ENCODE measurements at regions not wholly inside any gene's neighbourhood (a gene's known extent, or its start where the extent isn't known, plus 50 kb on each side); places are given as distances from the start of the nearest gene placed in this dataset.
"Not testable (repeated sequence)": the region's sequence is repeated elsewhere in the genome, so short reads cannot be mapped to it uniquely, and the experiment has no call there.

GRCh38 chr6:169980826-169981450, 229.5 kb downstream of the ERMARD start:
- DNase-seq (ENCODE audit: low spot score), result no peak

DNA sequence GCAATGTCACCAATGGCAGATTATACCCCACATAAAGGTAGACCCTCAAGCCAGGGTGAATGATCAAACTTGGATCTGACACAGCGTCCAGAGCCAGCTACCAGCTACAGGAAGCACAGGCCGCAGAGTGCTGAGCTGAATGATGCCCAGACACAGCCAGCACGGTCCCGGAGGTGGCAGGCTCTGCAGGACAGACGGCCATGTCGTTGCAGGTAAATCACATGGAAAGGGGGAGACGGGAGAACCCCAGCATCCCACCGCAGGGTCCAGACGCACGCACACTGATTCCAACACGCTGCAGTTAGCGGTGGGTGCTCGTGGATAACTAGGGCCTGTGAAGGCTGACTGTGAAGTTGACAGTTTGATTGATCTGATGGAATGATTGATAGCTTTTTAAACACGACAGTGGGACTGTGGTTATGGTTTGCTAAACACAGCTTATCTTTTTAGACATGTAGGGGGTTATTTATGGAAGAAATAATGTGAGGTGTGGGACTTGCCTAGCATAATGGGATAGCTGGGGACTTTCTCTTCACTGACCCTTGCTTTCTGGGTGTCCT, 228.5 kb downstream of the ERMARD start:
- DNase-seq (ENCODE audit: low spot score), result no peak

DNA sequence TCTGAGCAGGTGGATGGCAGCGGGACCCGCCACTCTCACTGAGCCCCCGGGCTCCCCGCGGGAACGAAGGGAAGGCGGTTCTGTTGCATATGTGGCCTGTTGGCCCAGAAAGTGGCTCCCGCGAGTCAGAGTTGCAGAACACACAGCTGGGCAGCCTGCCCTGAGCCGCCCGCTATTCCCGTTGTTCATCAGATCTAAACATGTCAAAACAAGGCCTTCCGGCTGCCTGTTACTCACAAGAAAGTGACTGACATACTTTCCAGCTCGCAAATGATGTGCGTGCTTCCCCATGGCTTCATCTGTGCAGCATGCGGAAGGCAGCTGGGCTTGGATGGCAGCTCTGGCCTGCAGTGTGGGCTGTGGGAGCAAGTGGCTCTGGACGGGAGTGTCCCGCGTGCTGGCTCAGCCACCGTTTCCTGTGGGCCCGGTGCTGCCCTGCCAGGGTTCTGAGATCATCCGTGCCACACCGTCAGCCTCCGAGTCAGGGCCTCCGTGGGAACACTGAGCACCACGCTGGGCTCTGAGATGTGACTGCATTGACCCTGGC, 227.3 kb downstream of the ERMARD start:
- no peak for DNase-seq (ENCODE audit: low spot score)

DNA sequence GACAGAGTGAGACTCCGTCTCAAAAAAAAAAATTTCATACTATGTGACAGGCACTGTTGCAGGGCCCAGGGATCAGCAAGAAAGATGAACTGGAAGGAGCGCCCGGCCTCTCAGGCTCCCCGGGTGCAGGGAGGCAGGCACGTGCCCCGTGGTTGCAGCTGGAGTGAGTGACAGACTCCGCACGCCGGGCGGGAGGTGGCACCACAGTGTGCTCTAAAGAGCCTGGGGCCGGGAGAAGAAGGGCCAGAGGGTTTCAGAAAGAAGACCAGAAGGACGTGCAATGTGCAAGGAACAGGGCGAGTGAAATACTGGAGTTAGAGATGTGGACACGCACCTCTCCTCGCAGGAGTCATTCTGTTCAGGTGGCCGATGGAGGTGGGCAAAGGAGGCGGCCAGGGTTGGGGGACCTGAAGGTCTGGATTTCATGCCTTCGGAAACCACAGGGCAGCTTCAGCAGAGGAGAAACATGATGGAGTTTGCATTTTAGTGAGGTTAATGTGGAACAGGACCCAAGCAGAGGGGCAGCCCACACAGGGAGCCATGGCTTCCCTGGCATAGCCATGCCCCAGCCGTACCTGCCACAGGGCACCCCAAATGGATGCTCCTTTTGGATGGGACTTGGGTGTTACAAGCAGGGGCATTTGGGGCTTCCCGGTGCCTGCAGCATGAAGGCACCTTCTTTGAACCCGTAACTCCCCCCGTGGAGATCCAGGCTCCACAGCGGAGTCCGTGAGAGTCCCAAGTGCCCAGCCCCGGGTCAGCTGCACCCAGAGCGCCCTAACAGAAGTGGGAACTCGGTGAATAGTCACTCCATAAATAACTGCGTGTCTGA, 226.2 kb downstream of the ERMARD start:
- DNase-seq (ENCODE audit: low spot score), result no peak

GRCh38 chr6:169976301-169977081, 225.1 kb downstream of the ERMARD start:
- DNase-seq (ENCODE audit: low spot score), result no peak

DNA sequence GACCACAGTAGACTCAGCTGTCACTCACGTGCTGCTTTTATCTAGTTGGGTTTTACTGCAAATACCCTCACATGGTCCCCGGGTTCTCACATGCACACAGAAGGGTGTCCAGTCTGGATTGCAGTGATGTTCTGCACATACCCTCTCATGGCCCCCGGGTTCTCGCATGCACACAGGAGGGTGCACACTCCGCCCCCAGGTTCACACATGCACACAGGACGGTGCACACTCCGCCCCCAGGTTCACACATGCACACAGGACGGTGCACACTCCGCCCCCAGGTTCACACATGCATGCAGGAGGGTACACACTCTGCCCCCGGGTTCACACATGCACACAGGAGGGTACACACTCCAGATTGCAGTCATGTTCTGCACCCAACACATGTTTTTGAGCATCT, 224.3 kb downstream of the ERMARD start:
- DNase-seq (ENCODE audit: low spot score), result no peak

DNA sequence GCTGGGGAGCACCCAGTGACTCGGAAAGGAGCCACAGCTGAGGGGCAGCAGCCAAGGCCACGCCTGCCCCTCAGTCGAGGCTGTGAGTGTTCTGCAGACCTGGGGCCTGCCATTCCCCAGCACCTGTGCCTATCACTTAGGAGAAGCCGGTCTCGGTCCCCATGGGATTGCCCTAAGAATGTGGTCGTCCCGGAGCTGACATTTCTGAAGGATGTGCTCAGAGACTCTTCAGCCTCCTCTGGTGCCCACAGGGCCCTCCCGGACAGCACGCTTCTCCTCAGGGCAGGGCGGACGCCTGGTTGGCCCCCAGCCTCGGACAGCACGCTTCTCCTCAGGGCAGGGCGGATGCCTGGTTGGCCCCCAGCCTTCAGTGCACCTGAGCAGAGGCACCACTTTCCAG, 223.9 kb downstream of the ERMARD start:
- DNase-seq (ENCODE audit: low spot score), result no peak

GRCh38 chr6:169974663-169975062, 223.2 kb downstream of the ERMARD start:
- no peak for DNase-seq (ENCODE audit: low spot score)

DNA sequence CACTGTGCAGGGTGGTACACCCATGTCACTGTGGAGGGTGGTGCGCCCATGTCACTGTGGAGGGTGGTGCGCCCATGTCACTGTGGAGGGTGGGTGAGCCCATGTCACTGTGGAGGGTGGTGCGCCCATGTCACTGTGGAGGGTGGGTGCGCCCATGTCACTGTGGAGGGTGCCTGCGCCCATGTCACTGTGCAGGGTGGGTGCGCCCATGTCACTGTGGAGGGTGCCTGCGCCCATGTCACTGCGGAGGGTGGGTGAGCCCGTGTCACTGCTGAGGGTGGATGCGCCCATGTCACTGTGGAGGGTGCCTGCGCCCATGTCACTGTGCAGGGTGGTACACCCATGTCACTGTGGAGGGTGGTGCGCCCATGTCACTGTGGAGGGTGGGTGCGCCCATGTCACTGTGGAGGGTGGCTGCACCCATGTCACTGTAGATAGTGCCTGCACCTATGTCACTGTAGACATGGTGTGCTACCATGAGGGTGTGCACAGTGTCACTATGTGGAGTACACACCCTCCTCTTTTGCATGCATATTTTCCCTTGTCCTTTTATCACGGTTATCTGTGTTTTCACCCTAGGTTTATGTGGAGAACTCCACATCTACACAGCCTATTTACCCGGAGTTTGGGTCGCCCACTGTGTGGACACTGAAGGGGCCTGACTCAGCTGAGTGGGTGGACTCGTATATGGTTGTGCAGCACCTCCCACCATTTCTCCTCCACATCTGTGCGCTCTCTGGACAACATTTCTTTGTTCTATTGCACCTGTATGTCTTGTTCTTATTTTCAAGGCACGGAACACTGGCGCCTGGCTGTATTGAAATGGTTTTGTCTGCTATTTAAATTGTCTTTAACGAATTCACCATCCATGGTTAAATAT, 222.4 kb downstream of the ERMARD start:
- DNase-seq (ENCODE audit: low spot score), result not testable (repeated sequence)

- DNase-seq (ENCODE audit: low spot score), result no peak
These were observed 221.3 kb downstream of the ERMARD start for GRCh38 chr6:169972736-169973135.

- no peak for DNase-seq (ENCODE audit: low spot score)
These were observed 220.8 kb downstream of the ERMARD start for GRCh38 chr6:169972101-169972651.

- DNase-seq (ENCODE audit: low spot score), result no peak
These were observed 219.8 kb downstream of the ERMARD start for GRCh38 chr6:169971081-169971861.

DNA sequence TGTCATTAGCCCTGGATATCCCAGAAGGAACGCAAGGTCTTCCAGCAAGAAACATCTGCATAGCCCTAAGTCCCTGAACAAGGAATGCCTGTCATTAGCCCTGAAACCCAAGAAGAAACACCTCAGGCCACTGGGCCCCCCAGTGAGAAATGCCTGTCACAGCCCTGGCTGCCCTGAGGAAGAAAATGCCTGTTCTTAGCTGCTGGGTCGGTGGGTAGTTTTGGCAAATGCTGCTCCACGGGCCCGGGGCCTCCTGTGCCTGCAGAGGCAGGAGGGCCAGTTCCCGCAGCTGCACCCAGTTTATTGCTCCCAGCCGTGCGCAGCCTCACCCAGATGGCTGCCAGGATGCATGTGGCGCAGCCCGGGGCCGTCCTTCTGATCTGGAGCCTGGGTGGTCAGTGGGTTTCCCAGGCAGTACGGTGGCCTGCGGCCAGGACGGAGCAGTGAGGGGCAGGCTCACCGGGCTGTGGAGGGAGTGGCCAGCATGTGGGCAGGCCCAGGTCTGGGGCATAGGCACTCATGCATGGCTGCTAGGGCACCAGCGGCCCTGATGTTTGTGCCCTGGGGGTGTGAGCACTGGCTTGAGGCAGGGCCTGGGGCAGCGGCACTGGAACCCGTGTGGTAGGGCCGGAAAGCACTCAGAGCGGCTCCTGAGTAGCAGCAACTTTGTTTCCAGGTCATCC, 219.0 kb downstream of the ERMARD start:
- no peak for DNase-seq (ENCODE audit: low spot score)

- no peak for DNase-seq (ENCODE audit: low spot score)
These were observed 218.1 kb downstream of the ERMARD start for GRCh38 chr6:169969372-169970099.

DNA sequence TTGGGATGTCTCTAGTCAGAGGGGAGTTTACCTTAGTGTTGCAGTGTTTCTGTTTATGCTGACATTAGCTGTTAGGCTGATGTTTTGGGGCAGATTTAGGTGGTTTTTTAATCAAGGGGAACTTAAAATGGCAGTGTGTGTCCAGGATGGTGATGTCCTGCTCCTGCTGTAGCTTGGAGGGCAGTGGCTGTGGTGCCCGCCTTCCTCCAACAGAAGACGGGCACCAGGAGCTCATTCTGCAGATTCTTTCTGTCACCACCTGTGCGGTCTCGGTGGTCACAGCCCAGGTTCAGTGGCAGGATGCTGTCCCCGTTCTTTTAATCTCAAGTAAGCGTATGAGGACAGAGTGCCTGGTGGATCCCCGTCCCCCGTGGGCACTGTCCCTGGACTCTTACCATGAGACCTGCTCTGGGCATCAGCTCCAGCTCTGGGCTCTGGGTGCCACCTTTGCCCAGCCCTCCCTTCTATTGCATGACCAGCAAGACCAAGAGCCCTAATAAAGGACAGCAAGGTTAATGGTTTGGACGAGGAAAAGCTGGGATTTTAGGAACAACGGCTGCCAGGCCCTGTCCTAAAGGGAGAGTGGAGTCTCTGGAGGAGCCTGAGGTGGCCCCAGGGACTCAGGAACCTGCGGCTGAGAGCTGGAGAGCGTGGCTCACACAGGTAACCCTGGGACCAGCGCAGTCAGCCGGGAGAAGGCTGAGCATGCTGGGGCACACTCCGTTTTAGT, 217.3 kb downstream of the ERMARD start:
- no peak for DNase-seq (ENCODE audit: low spot score)

GRCh38 chr6:169967687-169968086, 216.3 kb downstream of the ERMARD start:
- no peak for DNase-seq (ENCODE audit: low spot score)

- no peak for DNase-seq (ENCODE audit: low spot score)
These were observed 215.1 kb downstream of the ERMARD start for GRCh38 chr6:169966312-169967181.

All from COLO829 (cell line).